GM12878 (cell line): ENCODE measurements at regions not wholly inside any gene's neighbourhood (a gene's known extent, or its start where the extent isn't known, plus 50 kb on each side); places are given as distances from the start of the nearest gene placed in this dataset.

Experiments
- ATAC-seq: fragments of 200-7000 bp; cut with Tn5 transposase; 3 replicates; pipeline ENCODE4 v1.9.1; 2020; ENCODE audit warnings: mild to moderate bottlenecking, moderate library complexity
- BruUV-seq: library from RNA; stranded (reverse); fragments of 400-500 nt; replicated peaks from 2 replicates; lab custom pipeline; 2021; lab: Mats Ljungman, UMichigan
- CTCF ChIA-PET: fragments of 300-600 bp; sonication (Branson Sonifier 250); formaldehyde crosslinking; extraction: SDS; loops from one replicate; lab custom pipeline; 2021; ENCODE audit warnings: inconsistent platforms; lab: Yijun Ruan, JAX
- POLR2A ChIA-PET: fragments of 350-600 bp; formaldehyde crosslinking; extraction: SDS; loops from one replicate; lab custom pipeline; 2021; ENCODE audit warnings: inconsistent platforms; lab: Charles Lee
- RAD21 ChIA-PET: fragments of 300-600 bp; sonication (Branson Sonifier 250); formaldehyde crosslinking; loops from one replicate; lab custom pipeline; 2023; ENCODE audit warnings: antibody characterized with exemption; ENCODE audit not compliant: unreplicated experiment; lab: Charles Lee
- SMC1A ChIA-PET: fragments of 300-600 bp; sonication (Branson Sonifier 250); formaldehyde crosslinking; loops from one replicate; lab custom pipeline; 2023; ENCODE audit not compliant: unreplicated experiment, uncharacterized antibody; lab: Charles Lee
- DNase-seq: peaks from one replicate; pipeline ENCODE4 v3.0.0-alpha.2; 2011; ENCODE audit warnings: low read depth, low spot score
- FAIRE-seq: peaks from 3 replicates; lab custom pipeline; 2011; peaks lifted over from hg19 to GRCh38; lab: Jason Lieb, UNC
- H2AFZ ChIP-seq: 2 replicates; pipeline ENCODE4 v1.6.0; 2011; ENCODE audit warnings: low read depth, low read length, control low read depth; ENCODE audit not compliant: control insufficient read depth
- H3K27ac ChIP-seq: 2 replicates; pipeline ENCODE4 v1.5.1; 2011; ENCODE audit warnings: control low read depth; ENCODE audit not compliant: control insufficient read depth, insufficient read depth
- H3K27me3 ChIP-seq, 2 experiments: replicated peaks in 1 of 2; 2 replicates each; pipeline versions ENCODE4 v1.6.0 to v1.6.1; 2011; ENCODE audit warnings: low read length in 1 of 2; ENCODE audit not compliant: control insufficient read depth in 2 of 2, insufficient read depth in 2 of 2
- H3K36me3 ChIP-seq, 2 experiments: 2 replicates each; pipeline ENCODE4 v1.5.1; 2011; ENCODE audit warnings: low read length in 1 of 2; ENCODE audit not compliant: control insufficient read depth in 2 of 2, insufficient read depth in 2 of 2
- H3K4me1 ChIP-seq: 2 replicates; pipeline ENCODE4 v1.6.1; 2011; ENCODE audit warnings: mild to moderate bottlenecking, low read length, moderate library complexity, mixed read lengths; ENCODE audit not compliant: control insufficient read depth, insufficient read depth
- H3K4me2 ChIP-seq: 2 replicates; pipeline ENCODE4 v1.6.0; 2011; ENCODE audit warnings: control low read depth; ENCODE audit not compliant: control insufficient read depth, insufficient read depth
- H3K4me3 ChIP-seq: fragments of 200-600 bp; sonication (generic); 2 replicates; pipeline ENCODE4 v1.5.1; 2016
- H3K79me2 ChIP-seq: 2 replicates; pipeline ENCODE4 v1.6.0; 2011; ENCODE audit warnings: low read length; ENCODE audit not compliant: control insufficient read depth, insufficient read depth
- H3K9ac ChIP-seq: 2 replicates; pipeline ENCODE4 v1.8.0; 2011; ENCODE audit warnings: low read length, control low read depth, mixed read lengths; ENCODE audit not compliant: control insufficient read depth, insufficient read depth
- H3K9me3 ChIP-seq: replicated peaks from 3 replicates; pipeline ENCODE4 v1.5.1; 2011; ENCODE audit warnings: mild to moderate bottlenecking, low read length; ENCODE audit not compliant: control insufficient read depth, insufficient read depth
- H4K20me1 ChIP-seq: 2 replicates; pipeline ENCODE4 v1.6.0; 2011; ENCODE audit not compliant: control insufficient read depth, insufficient read depth
- BMI1 ChIP-seq: fragments of 450-650 bp; IDR thresholded peaks from 2 replicates; pipeline ENCODE4 v1.6.1; 2016; ENCODE audit warnings: mild to moderate bottlenecking, moderate library complexity, borderline replicate concordance
- FOXM1 ChIP-seq: IDR thresholded peaks from 2 replicates; pipeline ENCODE4 v1.6.1; 2012; ENCODE audit warnings: low read depth, mild to moderate bottlenecking, inconsistent platforms, low read length, moderate library complexity
- GABPA ChIP-seq: IDR thresholded peaks from 2 replicates; pipeline ENCODE4 v1.6.1; 2014; ENCODE audit warnings: antibody characterized with exemption, low read depth, mild to moderate bottlenecking, inconsistent platforms
- MXI1 ChIP-seq: fragments of 150-350 bp; IDR thresholded peaks from 2 replicates; pipeline ENCODE4 v1.6.1; 2011; ENCODE audit warnings: low read depth, mild to moderate bottlenecking, inconsistent platforms, low read length, improper control_type of control experiment
- NRF1 ChIP-seq: conservative IDR thresholded peaks from 2 replicates; pipeline ENCODE4 v1.6.1; 2011; ENCODE audit warnings: mild to moderate bottlenecking, low read depth, low read length, improper control_type of control experiment
- PRDM15 ChIP-seq: fragments of 450-650 bp; formaldehyde crosslinking; IDR thresholded peaks from 2 replicates; pipeline ENCODE4 v1.4.0; 2020; ENCODE audit warnings: mild to moderate bottlenecking, moderate library complexity
- SMARCA5 ChIP-seq: fragments of 450-650 bp; IDR thresholded peaks from 2 replicates; pipeline ENCODE4 v1.6.1; 2017; ENCODE audit warnings: mild to moderate bottlenecking
- SPI1 ChIP-seq: IDR thresholded peaks from 2 replicates; pipeline ENCODE4 v1.6.1; 2011; ENCODE audit warnings: low read depth, mild to moderate bottlenecking, low read length, moderate library complexity, borderline replicate concordance; ENCODE audit not compliant: insufficient read depth
- TCF3 ChIP-seq: IDR thresholded peaks from 2 replicates; pipeline ENCODE4 v1.6.1; 2012; ENCODE audit warnings: low read depth, mild to moderate bottlenecking, low read length, borderline replicate concordance; ENCODE audit not compliant: insufficient read depth
- ZNF687 ChIP-seq: fragments of 450-650 bp; IDR thresholded peaks from 2 replicates; pipeline ENCODE4 v1.6.1; 2017; ENCODE audit warnings: mild to moderate bottlenecking, moderate library complexity
- WGBS: methylation state at CpG from one replicate; pipeline ENCODE4 v1.1.6; 2016; ENCODE audit warnings: low lambda C conversion rate; ENCODE audit not compliant: insufficient replicate concordance, insufficient coverage; ENCODE audit errors: missing lambda C conversion rate; 5-methylcytosine and 5-hydroxymethylcytosine counted together
- in situ Hi-C: fragments of 300-500 bp; cut with MboI; formaldehyde crosslinking; loops from 9 replicates; pipeline ENCODE4 v1.14.3; 2018; ENCODE audit warnings: mixed read lengths
- intact Hi-C: fragments of 100-400 bp; cut with micrococcal nuclease; formaldehyde crosslinking; loops from one replicate; pipeline ENCODE4 v1.14.2; 2022; ENCODE audit not compliant: unreplicated experiment

- RAD21 ChIA-PET, result no interaction called here
- Histone ChIP-seq H3K9ac (no peak overlapping the region), H2AFZ (no peak overlapping the region), H3K4me2 (no peak overlapping the region), H3K4me3 (no peak overlapping the region), H3K36me3 (no peaks in the 10 kb centered on the region), H3K27ac (no peak overlapping the region), H3K27me3 (no peaks in the 10 kb centered on the region), H3K4me1 (no peaks in the 10 kb centered on the region), H3K9me3 (no peaks in the 10 kb centered on the region), H4K20me1 (no peaks in the 10 kb centered on the region), H3K79me2 (no peaks in the 10 kb centered on the region)
- in situ Hi-C loops, result no loop called here
- no peak for DNase-seq
- intact Hi-C loops, result no loop called here
- TF ChIP-seq SPI1 (peak; percentile 52; the same call in 1 of the 2 replicates), SMARCA5 (no peak)
- CTCF ChIA-PET, result no interaction called here
- ATAC-seq, result peak; percentile 63
- POLR2A ChIA-PET, result no interaction called here
- FAIRE-seq, result no peak
- no TSS peak for BruUV-seq
- SMC1A ChIA-PET, result interaction anchor here (0.7 kb wide), 1 partner anchor 45 kb away, joined by 4 read pairs; no protein-coding TSS in a partner anchor
Measured at GRCh38 chr13:103757361-103757760, 691.1 kb upstream of the SLC10A2 start.

- no peak overlapping the region for H3K4me2 ChIP-seq
- H3K9ac ChIP-seq, result no peak overlapping the region
- no peaks in the 10 kb centered on the region for H3K4me1 ChIP-seq
- H3K36me3 ChIP-seq, result no peaks in the 10 kb centered on the region
- in situ Hi-C loops (no loop called here), intact Hi-C loops (no loop called here)
- H3K27me3 ChIP-seq, result no peaks in the 10 kb centered on the region
- ChIA-PET CTCF (no interaction called here), POLR2A (no interaction called here), SMC1A (no interaction called here), RAD21 (no interaction called here)
- H2AFZ ChIP-seq, result no peak overlapping the region
- TF ChIP-seq PRDM15 (CRISPR knock-in tag) (no peak), MXI1 (no peak), NRF1 (no peak), TCF3 (no peak), ZNF687 (no peak), BMI1 (no peak), GABPA (no peak), FOXM1 (no peak)
- H3K9me3 ChIP-seq, result no peaks in the 10 kb centered on the region
- H3K4me3 ChIP-seq, result no peak overlapping the region
- FAIRE-seq, result no peak
- no peaks in the 10 kb centered on the region for H3K79me2 ChIP-seq
- no peak for ATAC-seq
- no peak overlapping the region for H3K27ac ChIP-seq
- no TSS peak for BruUV-seq
- DNase-seq, result no peak
- H4K20me1 ChIP-seq, result no peaks in the 10 kb centered on the region
- 0% methylated on average over 2 of the region's 2 CpGs for WGBS
Measured at GRCh38 chr13:103754783-103755182, 688.6 kb upstream of the SLC10A2 start.
